SK-N-SH treated with all-trans-retinoic acid at 6 μM for 48 hours (cell line): ENCODE measurements at regions not wholly inside any gene's neighbourhood (a gene's known extent, or its start where the extent isn't known, plus 50 kb on each side); places are given as distances from the start of the nearest gene placed in this dataset.

Source experiments
- RARB ChIP-seq: fragments of 250-450 bp; sonication (Bioruptor Pico); IDR thresholded peaks from 2 replicates; pipeline ENCODE4 v1.8.0; 2021; ENCODE audit warnings: mild to moderate bottlenecking, moderate library complexity
- SNAI2 ChIP-seq: fragments of 250-450 bp; sonication (Bioruptor Pico); IDR thresholded peaks from 2 replicates; pipeline ENCODE4 v1.5.0; 2020; ENCODE audit warnings: mild to moderate bottlenecking, moderate library complexity
- ZFP3 ChIP-seq: fragments of 250-450 bp; sonication (Bioruptor Pico); IDR thresholded peaks from 2 replicates; pipeline ENCODE4 v1.5.0; 2020; ENCODE audit warnings: mild to moderate bottlenecking, moderate library complexity
- TF ChIP-seq, protein P1 (sequence below): fragments of 250-450 bp; sonication (Bioruptor Pico); IDR thresholded peaks from 2 replicates; pipeline ENCODE4 v1.5.1; 2021; ENCODE audit warnings: mild to moderate bottlenecking, moderate library complexity
- TF ChIP-seq, protein P2 (sequence below): fragments of 250-450 bp; sonication (Bioruptor Pico); IDR thresholded peaks from 2 replicates; pipeline ENCODE4 v1.8.0; 2020; ENCODE audit warnings: mild to moderate bottlenecking, moderate library complexity, borderline replicate concordance

- TF ChIP-seq RARB (CRISPR knock-in tag): no peak
- TF ChIP-seq, protein P1, sequence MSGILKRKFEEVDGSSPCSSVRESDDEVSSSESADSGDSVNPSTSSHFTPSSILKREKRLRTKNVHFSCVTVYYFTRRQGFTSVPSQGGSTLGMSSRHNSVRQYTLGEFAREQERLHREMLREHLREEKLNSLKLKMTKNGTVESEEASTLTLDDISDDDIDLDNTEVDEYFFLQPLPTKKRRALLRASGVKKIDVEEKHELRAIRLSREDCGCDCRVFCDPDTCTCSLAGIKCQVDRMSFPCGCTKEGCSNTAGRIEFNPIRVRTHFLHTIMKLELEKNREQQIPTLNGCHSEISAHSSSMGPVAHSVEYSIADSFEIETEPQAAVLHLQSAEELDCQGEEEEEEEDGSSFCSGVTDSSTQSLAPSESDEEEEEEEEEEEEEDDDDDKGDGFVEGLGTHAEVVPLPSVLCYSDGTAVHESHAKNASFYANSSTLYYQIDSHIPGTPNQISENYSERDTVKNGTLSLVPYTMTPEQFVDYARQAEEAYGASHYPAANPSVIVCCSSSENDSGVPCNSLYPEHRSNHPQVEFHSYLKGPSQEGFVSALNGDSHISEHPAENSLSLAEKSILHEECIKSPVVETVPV (CRISPR knock-in tag): no peak
- TF ChIP-seq ZFP3 (CRISPR knock-in tag): no peak
- TF ChIP-seq SNAI2 (CRISPR knock-in tag): no peak
- TF ChIP-seq, protein P2, sequence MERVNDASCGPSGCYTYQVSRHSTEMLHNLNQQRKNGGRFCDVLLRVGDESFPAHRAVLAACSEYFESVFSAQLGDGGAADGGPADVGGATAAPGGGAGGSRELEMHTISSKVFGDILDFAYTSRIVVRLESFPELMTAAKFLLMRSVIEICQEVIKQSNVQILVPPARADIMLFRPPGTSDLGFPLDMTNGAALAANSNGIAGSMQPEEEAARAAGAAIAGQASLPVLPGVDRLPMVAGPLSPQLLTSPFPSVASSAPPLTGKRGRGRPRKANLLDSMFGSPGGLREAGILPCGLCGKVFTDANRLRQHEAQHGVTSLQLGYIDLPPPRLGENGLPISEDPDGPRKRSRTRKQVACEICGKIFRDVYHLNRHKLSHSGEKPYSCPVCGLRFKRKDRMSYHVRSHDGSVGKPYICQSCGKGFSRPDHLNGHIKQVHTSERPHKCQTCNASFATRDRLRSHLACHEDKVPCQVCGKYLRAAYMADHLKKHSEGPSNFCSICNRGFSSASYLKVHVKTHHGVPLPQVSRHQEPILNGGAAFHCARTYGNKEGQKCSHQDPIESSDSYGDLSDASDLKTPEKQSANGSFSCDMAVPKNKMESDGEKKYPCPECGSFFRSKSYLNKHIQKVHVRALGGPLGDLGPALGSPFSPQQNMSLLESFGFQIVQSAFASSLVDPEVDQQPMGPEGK (CRISPR knock-in tag): no peak
These were observed 590.5 kb downstream of the CCDC171 start for GRCh38 chr9:16143310-16143709.
